ENCODE measurements at regions not wholly inside any gene's neighbourhood (a gene's known extent, or its start where the extent isn't known, plus 50 kb on each side); places are given as distances from the start of the nearest gene placed in this dataset.

GRCh38 chrX:147573266-147573665, 338.5 kb upstream of the FMR1 start:
- no peaks in the 10 kb centered on the region for H3K9me3 ChIP-seq (ENCODE audit: control insufficient read depth, insufficient read depth, low read depth, low read length)
- ChIA-PET CTCF (no interaction called here), POLR2A (no interaction called here)
- TF ChIP-seq CTCF (IDR thresholded peaks at IDR 0.05): no peak
- no peak for TF ChIP-seq POLR2AphosphoS5 (IDR thresholded peaks at IDR 0.05; ENCODE audit: low read depth, low read length)
- TF ChIP-seq SIN3A (IDR thresholded peaks at IDR 0.05; ENCODE audit: borderline replicate concordance, insufficient read depth, low read depth, low read length): no peak
- TF ChIP-seq, protein P1, sequence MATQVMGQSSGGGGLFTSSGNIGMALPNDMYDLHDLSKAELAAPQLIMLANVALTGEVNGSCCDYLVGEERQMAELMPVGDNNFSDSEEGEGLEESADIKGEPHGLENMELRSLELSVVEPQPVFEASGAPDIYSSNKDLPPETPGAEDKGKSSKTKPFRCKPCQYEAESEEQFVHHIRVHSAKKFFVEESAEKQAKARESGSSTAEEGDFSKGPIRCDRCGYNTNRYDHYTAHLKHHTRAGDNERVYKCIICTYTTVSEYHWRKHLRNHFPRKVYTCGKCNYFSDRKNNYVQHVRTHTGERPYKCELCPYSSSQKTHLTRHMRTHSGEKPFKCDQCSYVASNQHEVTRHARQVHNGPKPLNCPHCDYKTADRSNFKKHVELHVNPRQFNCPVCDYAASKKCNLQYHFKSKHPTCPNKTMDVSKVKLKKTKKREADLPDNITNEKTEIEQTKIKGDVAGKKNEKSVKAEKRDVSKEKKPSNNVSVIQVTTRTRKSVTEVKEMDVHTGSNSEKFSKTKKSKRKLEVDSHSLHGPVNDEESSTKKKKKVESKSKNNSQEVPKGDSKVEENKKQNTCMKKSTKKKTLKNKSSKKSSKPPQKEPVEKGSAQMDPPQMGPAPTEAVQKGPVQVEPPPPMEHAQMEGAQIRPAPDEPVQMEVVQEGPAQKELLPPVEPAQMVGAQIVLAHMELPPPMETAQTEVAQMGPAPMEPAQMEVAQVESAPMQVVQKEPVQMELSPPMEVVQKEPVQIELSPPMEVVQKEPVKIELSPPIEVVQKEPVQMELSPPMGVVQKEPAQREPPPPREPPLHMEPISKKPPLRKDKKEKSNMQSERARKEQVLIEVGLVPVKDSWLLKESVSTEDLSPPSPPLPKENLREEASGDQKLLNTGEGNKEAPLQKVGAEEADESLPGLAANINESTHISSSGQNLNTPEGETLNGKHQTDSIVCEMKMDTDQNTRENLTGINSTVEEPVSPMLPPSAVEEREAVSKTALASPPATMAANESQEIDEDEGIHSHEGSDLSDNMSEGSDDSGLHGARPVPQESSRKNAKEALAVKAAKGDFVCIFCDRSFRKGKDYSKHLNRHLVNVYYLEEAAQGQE (IDR thresholded peaks at IDR 0.05; ENCODE audit: insufficient read depth in 1 of 2, low read depth in 2 of 2, low read length in 1 of 2): no peak
- TF ChIP-seq TCF7L2 (IDR thresholded peaks at IDR 0.05; ENCODE audit: low read depth, low read length): no peak
- no peak overlapping the region for H3K27ac ChIP-seq (ENCODE audit: low read length)
- H3K4me3 ChIP-seq (ENCODE audit: low read depth in 2 of 2, low read length in 2 of 2): no peak overlapping the region
- ATAC-seq (no peak), DNase-seq (ENCODE audit: low read depth, low spot score) (no peak)
- BruUV-seq (replicated peaks): no TSS peak
- in situ Hi-C loops (cut with HindIII; ENCODE audit: low pct_unique_long_range_greater_than_20kb, low sequenced_read_pairs) (no loop called here), intact Hi-C loops (cut with micrococcal nuclease; ENCODE audit: unreplicated experiment) (no loop called here)
- H3K4me1 ChIP-seq (ENCODE audit: control insufficient read depth, insufficient read depth, low read length): no peaks in the 10 kb centered on the region
- no peaks in the 10 kb centered on the region for H3K27me3 ChIP-seq (ENCODE audit: control insufficient read depth, insufficient read depth, low read length)
- no peaks in the 10 kb centered on the region for H3K36me3 ChIP-seq (ENCODE audit: control insufficient read depth, insufficient read depth, low read length)

DNA sequence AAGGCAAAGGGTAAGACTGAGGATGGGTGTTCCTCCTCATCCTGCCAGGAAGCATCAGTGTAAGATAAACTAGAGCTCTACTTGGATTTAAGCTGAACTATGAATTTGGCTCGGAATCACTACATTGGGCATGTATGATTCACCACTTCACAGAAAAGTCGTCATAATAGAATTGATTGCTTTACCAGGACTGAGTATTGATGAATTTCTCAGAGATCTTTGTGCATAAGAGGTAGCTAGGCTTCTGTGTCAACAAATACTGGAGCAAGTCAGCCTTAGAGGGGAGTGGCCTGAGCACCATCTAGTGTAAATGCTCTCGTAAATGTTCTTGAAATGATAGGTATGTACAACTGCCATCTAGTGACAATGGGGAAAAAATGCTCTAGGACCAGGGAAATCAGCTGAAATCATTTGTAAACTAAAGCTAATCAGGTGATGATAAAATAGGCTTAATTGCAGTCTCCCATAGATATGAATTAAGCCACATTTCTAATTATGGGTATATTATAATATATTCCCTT, 309.5 kb upstream of the FMR1 start:
- POLR2A ChIA-PET: no interaction called here
- intact Hi-C loops (cut with micrococcal nuclease; ENCODE audit: unreplicated experiment) (no loop called here), in situ Hi-C loops (cut with HindIII; ENCODE audit: low pct_unique_long_range_greater_than_20kb, low sequenced_read_pairs) (no loop called here)
- BruUV-seq (replicated peaks): no TSS peak
- Histone ChIP-seq H3K27me3 (ENCODE audit: control insufficient read depth, insufficient read depth, low read length) (no peaks in the 10 kb centered on the region), H3K4me3 (ENCODE audit: low read depth in 2 of 2, low read length in 2 of 2) (no peak overlapping the region), H3K4me1 (ENCODE audit: control insufficient read depth, insufficient read depth, low read length) (no peaks in the 10 kb centered on the region), H3K36me3 (ENCODE audit: control insufficient read depth, insufficient read depth, low read length) (no peaks in the 10 kb centered on the region), H3K27ac (ENCODE audit: low read length) (no peak overlapping the region), H3K9me3 (ENCODE audit: control insufficient read depth, insufficient read depth, low read depth, low read length) (no peaks in the 10 kb centered on the region)
- no peak for ATAC-seq
- DNase-seq (ENCODE audit: low read depth, low spot score): no peak
- CTCF ChIA-PET: interaction anchor here (0.7 kb wide), 1 partner anchor 236 kb away, joined by 3 read pairs; no protein-coding TSS in a partner anchor
- TF ChIP-seq, protein P1 (IDR thresholded peaks at IDR 0.05; ENCODE audit: insufficient read depth in 1 of 2, low read depth in 2 of 2, low read length in 1 of 2): no peak
- TF ChIP-seq SIN3A (IDR thresholded peaks at IDR 0.05; ENCODE audit: borderline replicate concordance, insufficient read depth, low read depth, low read length) (no peak), CTCF (IDR thresholded peaks at IDR 0.05) (no peak; the same call in 1 of the 2 replicates), TCF7L2 (IDR thresholded peaks at IDR 0.05; ENCODE audit: low read depth, low read length) (no peak), POLR2AphosphoS5 (IDR thresholded peaks at IDR 0.05; ENCODE audit: low read depth, low read length) (no peak)

Data from Panc1 (cell line).